Ovary (tissue), 7 donors: ENCODE measurements at regions not wholly inside any gene's neighbourhood (a gene's known extent, or its start where the extent isn't known, plus 50 kb on each side); places are given as distances from the start of the nearest gene placed in this dataset.

Source experiments
- DNase-seq, 5 donors: peaks; one replicate each; pipeline ENCODE4 v3.0.0-alpha.2; 2019 to 2020
- H3K27ac ChIP-seq, 2 donors: fragments of 200-600 bp; one replicate each; pipeline versions ENCODE4 v1.5.1 to v1.8.0; 2019 to 2022
- H3K27me3 ChIP-seq: fragments of 200-600 bp; one replicate; pipeline ENCODE4 v1.8.0; 2022
- H3K36me3 ChIP-seq: fragments of 200-600 bp; sonication (generic); one replicate; pipeline ENCODE4 v1.5.1; 2019
- H3K4me1 ChIP-seq: one replicate; pipeline ENCODE4 v1.8.1; 2013; ENCODE audit warnings: mild to moderate bottlenecking, moderate library complexity; ENCODE audit not compliant: insufficient read depth
- H3K4me3 ChIP-seq: fragments of 200-600 bp; sonication (generic); one replicate; pipeline ENCODE4 v1.5.1; 2017
- H3K9me3 ChIP-seq, 2 donors: fragments of 200-600 bp in 1 of 2; sonication (generic) in 1 of 2; one replicate each; pipeline versions ENCODE4 v1.5.1 to v1.8.1; 2013 to 2019; ENCODE audit warnings: mild to moderate bottlenecking in 1 of 2, moderate library complexity in 1 of 2
- EP300 ChIP-seq: sonication (generic); formaldehyde crosslinking; IDR thresholded peaks from one replicate; pipeline ENCODE4 v1.6.1; 2017; ENCODE audit warnings: antibody characterized with exemption
- POLR2A ChIP-seq: fragments of 450-650 bp; IDR thresholded peaks from one replicate; pipeline ENCODE4 v1.6.1; 2017; ENCODE audit warnings: antibody characterized with exemption, mild to moderate bottlenecking, moderate library complexity
- WGBS, 3 donors: extraction: QIAGEN DNeasy Blood & Tissue Kit in 1 of 3; methylation state at CpG; one replicate each; pipeline versions ENCODE4 v1.1.5 to v1.1.7; 2013 to 2017; 5-methylcytosine and 5-hydroxymethylcytosine counted together
- intact Hi-C, 4 donors: fragments of 100-400 bp; cut with DNase I; formaldehyde crosslinking; loops; one replicate each; pipeline versions ENCODE4 v1.11.0 to v1.15.1; 2022 to 2023
- TF ChIP-seq, protein P1 (sequence below), 3 donors: fragments of 450-650 bp in 2 of 3; fragments of 200-600 bp in 1 of 3; IDR thresholded peaks; one replicate each; pipeline versions ENCODE4 v1.5.1 to v1.8.0; 2016 to 2022; ENCODE audit warnings: antibody characterized with exemption in 3 of 3, mild to moderate bottlenecking in 1 of 3
- donor health status: DM: no; HTN: no; CAD: no; lungs with moderate emphysema.
- donor health status: DM: no; HTN: no; CAD: no.
- donor health status: Bipolar disorder and iron deficiency.
- donor health status: DM: no; HTN: no; CAD: no.
- donor health status: DM: yes; HTN: yes; CAD: no.

DNA sequence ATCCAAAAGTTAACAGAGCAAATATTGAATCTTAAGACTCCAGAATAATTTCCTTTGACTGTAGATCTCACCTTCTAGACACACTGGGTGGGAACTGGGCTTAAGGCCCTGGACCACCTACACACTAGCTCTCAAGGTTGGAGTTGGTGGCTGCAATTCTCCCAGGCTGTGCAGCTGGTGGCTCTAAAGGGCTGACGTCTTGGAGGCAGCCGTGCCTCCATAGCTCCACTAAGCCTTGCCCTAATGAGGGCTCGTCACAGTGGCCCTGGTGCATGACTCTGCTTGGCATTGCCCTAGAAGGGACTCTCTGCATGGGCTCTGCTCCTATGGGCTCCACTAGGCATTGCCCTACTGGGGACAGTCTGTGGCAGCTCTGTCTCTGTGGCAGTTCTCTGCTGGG, 1005.2 kb downstream of the CCSER2 start:
- Histone ChIP-seq H3K4me3 (no peak overlapping the region), H3K36me3 (no peaks in the 10 kb centered on the region), H3K4me1 (no peaks in the 10 kb centered on the region), H3K27me3 (no peaks in the 10 kb centered on the region), H3K27ac (no peak overlapping the region), H3K9me3 (no peaks in the 10 kb centered on the region)
- intact Hi-C loops, result no loop called here
- 83 to 86% (median 84%) methylated on average over 3 of the region's 3 CpGs for WGBS, 3 donors
- no peak for DNase-seq
- TF ChIP-seq, protein P1, sequence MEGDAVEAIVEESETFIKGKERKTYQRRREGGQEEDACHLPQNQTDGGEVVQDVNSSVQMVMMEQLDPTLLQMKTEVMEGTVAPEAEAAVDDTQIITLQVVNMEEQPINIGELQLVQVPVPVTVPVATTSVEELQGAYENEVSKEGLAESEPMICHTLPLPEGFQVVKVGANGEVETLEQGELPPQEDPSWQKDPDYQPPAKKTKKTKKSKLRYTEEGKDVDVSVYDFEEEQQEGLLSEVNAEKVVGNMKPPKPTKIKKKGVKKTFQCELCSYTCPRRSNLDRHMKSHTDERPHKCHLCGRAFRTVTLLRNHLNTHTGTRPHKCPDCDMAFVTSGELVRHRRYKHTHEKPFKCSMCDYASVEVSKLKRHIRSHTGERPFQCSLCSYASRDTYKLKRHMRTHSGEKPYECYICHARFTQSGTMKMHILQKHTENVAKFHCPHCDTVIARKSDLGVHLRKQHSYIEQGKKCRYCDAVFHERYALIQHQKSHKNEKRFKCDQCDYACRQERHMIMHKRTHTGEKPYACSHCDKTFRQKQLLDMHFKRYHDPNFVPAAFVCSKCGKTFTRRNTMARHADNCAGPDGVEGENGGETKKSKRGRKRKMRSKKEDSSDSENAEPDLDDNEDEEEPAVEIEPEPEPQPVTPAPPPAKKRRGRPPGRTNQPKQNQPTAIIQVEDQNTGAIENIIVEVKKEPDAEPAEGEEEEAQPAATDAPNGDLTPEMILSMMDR (IDR thresholded peaks at IDR 0.05), result no peak

- H3K4me1 ChIP-seq, result no peaks in the 10 kb centered on the region
- no peak overlapping the region for H3K4me3 ChIP-seq
- no peaks in the 10 kb centered on the region for H3K36me3 ChIP-seq
- H3K27ac ChIP-seq, result no peak overlapping the region
- no peaks in the 10 kb centered on the region for H3K9me3 ChIP-seq
- DNase-seq, result no peak
- H3K27me3 ChIP-seq, result peaks cover 3% of the 10 kb centered on the region
- WGBS, 3 donors, result 8 to 12% (median 10%) methylated on average over 1 of the region's 1 CpG
- intact Hi-C loops, result no loop called here
- TF ChIP-seq POLR2A, result no peak
- TF ChIP-seq, protein P1 (IDR thresholded peaks at IDR 0.05), result no peak
- TF ChIP-seq EP300, result no peak
Measured at GRCh38 chr10:85362401-85362800, 1004.2 kb downstream of the GRID1 start.

DNA sequence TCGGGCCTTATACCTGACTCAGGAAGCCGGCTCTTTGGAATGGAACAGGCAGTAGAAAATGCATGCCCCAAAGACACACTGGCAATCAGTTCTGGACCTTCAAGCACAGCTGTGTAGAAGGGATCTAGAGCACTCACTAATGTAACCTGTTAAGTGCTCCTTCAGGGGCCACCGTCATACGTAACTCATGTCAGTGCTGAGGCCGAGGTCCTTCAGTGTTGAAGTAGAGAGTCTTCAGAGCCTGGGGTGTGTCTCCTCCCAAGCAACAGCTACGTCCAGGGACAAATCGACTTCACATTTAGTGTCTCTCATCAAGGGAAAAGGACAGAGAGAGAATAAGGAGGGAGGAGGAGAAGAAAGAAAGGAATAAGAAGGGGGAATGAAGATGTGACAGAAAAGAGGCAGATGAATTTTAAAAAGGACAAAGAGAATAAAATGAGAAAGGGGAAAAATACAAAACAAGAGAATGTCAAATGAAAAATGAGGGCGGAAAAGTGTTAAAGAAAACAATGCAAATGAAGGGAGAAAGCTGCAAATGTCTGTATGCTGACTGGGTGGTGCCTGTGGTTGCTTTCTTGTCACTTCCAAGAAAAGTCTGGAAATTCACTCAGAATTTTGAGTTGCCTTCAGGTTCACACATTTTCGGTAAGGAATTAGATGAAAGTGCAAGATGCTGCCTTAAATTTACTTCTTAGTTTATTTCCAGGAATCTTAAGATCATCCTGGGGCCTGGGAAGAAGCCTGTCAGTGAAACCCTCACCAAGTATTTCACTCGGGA, 989.4 kb downstream of the GRID1 start:
- H3K4me3 ChIP-seq, result no peak overlapping the region
- intact Hi-C loops, result no loop called here
- TF ChIP-seq, protein P1 (IDR thresholded peaks at IDR 0.05), result no peak
- TF ChIP-seq POLR2A, result no peak
- no peak for TF ChIP-seq EP300
- 72 to 81% (median 79%) methylated on average over 10 of the region's 10 CpGs for WGBS, 3 donors
- peaks cover 2% of the 10 kb centered on the region for H3K27me3 ChIP-seq
- no peak overlapping the region for H3K27ac ChIP-seq
- H3K36me3 ChIP-seq, result no peaks in the 10 kb centered on the region
- no peak for DNase-seq
- H3K9me3 ChIP-seq, result no peaks in the 10 kb centered on the region
- H3K4me1 ChIP-seq, result no peaks in the 10 kb centered on the region

DNA sequence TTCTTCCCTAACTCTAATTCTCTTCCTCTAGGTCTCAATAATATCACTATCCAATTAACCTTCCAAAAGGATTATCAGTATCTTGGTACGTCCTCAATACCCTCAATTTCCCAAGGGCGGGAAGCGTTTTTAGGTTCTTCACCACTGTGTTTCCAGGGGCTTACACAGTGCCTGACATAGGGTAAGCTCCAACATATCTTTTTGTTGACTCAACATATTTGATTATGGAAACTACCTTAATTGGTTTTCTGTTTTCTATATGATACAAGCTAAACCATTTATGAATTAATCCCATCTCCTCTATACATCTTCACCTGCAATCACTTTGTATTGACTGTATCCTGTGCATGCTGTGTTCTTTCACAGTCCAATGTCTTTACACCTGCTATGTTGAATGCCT, 987.3 kb downstream of the GRID1 start:
- intact Hi-C loops, result no loop called here
- 81 to 91% (median 82%) methylated on average over 3 of the region's 3 CpGs for WGBS, 3 donors
- Histone ChIP-seq H3K4me3 (no peak overlapping the region), H3K9me3 (no peaks in the 10 kb centered on the region), H3K4me1 (no peaks in the 10 kb centered on the region), H3K36me3 (no peaks in the 10 kb centered on the region), H3K27ac (no peak overlapping the region), H3K27me3 (peaks cover 2% of the 10 kb centered on the region)
- DNase-seq, result no peak
- no peak for TF ChIP-seq EP300
- TF ChIP-seq POLR2A, result no peak
- TF ChIP-seq, protein P1 (IDR thresholded peaks at IDR 0.05), result no peak
